HAP-1 (cell line): ENCODE measurements at regions not wholly inside any gene's neighbourhood (a gene's known extent, or its start where the extent isn't known, plus 50 kb on each side); places are given as distances from the start of the nearest gene placed in this dataset.

Experiments used
- DNase-seq, 2 experiments: peaks; one replicate each; pipeline ENCODE4 v3.0.0-alpha.2; 2016 to 2020; ENCODE audit warnings: low spot score in 2 of 2
- H3K27me3 ChIP-seq: fragments of 250-450 bp; sonication (Bioruptor Pico); 2 replicates; pipeline ENCODE4 v1.5.1; 2020; ENCODE audit warnings: low read depth, mild to moderate bottlenecking, moderate library complexity
- H3K36me3 ChIP-seq: fragments of 250-450 bp; sonication (Bioruptor Pico); replicated peaks from 2 replicates; pipeline ENCODE4 v1.5.1; 2020; ENCODE audit warnings: mild to moderate bottlenecking
- H3K4me1 ChIP-seq: fragments of 250-450 bp; sonication (Bioruptor Pico); 2 replicates; pipeline ENCODE4 v1.5.1; 2020; ENCODE audit warnings: mild to moderate bottlenecking
- H3K4me3 ChIP-seq: fragments of 250-450 bp; sonication (Bioruptor Pico); 2 replicates; pipeline ENCODE4 v1.5.1; 2020; ENCODE audit warnings: mild to moderate bottlenecking, moderate library complexity
- H3K9me3 ChIP-seq: fragments of 250-450 bp; sonication (Bioruptor Pico); 2 replicates; pipeline ENCODE4 v1.5.1; 2020; ENCODE audit warnings: mild to moderate bottlenecking, moderate library complexity
- in situ Hi-C: fragments of 300-500 bp; cut with MboI; formaldehyde crosslinking; loops from 3 replicates; pipeline ENCODE4 v1.14.3; 2020; ENCODE audit warnings: low sequenced_read_pairs, inconsistent platforms, mixed read lengths

GRCh38 chr2:60267122-60267521, 286.3 kb downstream of the BCL11A start:
- H3K27me3 ChIP-seq = no peaks in the 10 kb centered on the region
- DNase-seq = no peak
- H3K36me3 ChIP-seq = no peaks in the 10 kb centered on the region
- no peak overlapping the region for H3K4me3 ChIP-seq
- no peaks in the 10 kb centered on the region for H3K4me1 ChIP-seq
- no peaks in the 10 kb centered on the region for H3K9me3 ChIP-seq
- in situ Hi-C loops = no loop called here

DNA sequence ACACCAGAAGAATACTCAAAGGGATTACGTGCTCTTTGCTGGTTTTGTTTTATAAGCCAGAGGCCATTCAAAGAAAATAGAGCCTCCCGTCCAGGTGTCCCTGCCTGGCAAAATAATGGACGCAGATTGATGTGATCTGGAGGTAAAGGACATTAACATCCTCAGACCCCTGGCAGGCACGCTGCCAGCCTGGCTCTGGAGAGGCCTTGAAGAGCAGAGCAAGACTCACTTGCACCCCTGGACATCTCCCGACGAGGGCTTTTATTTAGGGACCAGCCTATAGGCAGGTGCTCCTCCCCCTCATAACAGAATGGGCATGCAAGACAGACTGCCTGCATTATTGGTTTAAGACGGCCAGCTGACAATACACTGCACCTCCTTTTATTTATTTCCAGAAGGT, 291.3 kb downstream of the BCL11A start:
- no peaks in the 10 kb centered on the region for H3K4me1 ChIP-seq
- no peak for DNase-seq
- no peaks in the 10 kb centered on the region for H3K27me3 ChIP-seq
- no peak overlapping the region for H3K4me3 ChIP-seq
- no peaks in the 10 kb centered on the region for H3K9me3 ChIP-seq
- H3K36me3 ChIP-seq = no peaks in the 10 kb centered on the region
- in situ Hi-C loops = no loop called here

DNA sequence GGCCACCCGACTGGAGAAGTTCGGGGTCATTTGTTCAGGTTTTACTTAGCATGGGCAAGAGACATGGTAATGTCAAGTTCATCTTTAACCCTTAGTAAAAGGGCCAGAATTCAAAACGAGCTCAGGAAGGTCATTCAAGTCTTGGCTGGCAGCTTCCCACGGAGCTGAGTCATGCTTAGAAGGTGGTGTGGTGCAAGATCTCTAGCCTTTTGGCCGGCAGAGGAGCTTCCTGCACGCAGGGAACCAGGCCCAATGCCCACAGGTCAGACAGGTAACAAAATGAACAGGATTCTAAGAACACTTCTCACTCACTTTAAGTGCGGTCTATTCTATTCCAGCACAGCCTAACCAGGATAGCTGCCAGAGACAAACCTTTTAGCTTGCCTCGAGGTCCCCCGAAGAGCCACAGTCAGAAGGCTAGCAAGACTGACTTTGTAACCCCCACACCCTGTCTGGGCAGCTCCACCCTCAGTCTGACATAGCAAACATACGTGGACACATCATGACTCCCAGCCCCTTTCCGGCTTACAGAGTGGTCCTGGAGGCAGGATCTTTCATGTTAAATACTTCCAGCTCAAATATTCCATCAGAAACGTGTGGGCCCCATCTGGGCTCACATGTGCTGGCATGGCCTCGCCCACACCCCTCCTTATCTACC, 292.7 kb downstream of the BCL11A start:
- H3K36me3 ChIP-seq = no peaks in the 10 kb centered on the region
- in situ Hi-C loops = no loop called here
- no peak for DNase-seq
- no peaks in the 10 kb centered on the region for H3K27me3 ChIP-seq
- H3K4me1 ChIP-seq = no peaks in the 10 kb centered on the region
- no peak overlapping the region for H3K4me3 ChIP-seq
- no peaks in the 10 kb centered on the region for H3K9me3 ChIP-seq

GRCh38 chr2:60259781-60260180, 293.7 kb downstream of the BCL11A start:
- no peak overlapping the region for H3K4me3 ChIP-seq
- in situ Hi-C loops = no loop called here
- DNase-seq = no peak
- no peaks in the 10 kb centered on the region for H3K9me3 ChIP-seq
- H3K36me3 ChIP-seq = no peaks in the 10 kb centered on the region
- H3K4me1 ChIP-seq = no peaks in the 10 kb centered on the region
- no peaks in the 10 kb centered on the region for H3K27me3 ChIP-seq

- Histone ChIP-seq H3K4me3 (no peak overlapping the region), H3K4me1 (no peaks in the 10 kb centered on the region), H3K36me3 (no peaks in the 10 kb centered on the region), H3K27me3 (no peaks in the 10 kb centered on the region), H3K9me3 (no peaks in the 10 kb centered on the region)
- no peak for DNase-seq
- in situ Hi-C loops = no loop called here
These were observed 300.8 kb downstream of the BCL11A start for GRCh38 chr2:60252581-60253150.

GRCh38 chr2:60251247-60251646, 302.2 kb downstream of the BCL11A start:
- Histone ChIP-seq H3K4me1 (no peaks in the 10 kb centered on the region), H3K36me3 (no peaks in the 10 kb centered on the region), H3K9me3 (no peaks in the 10 kb centered on the region), H3K4me3 (no peak overlapping the region), H3K27me3 (no peaks in the 10 kb centered on the region)
- in situ Hi-C loops = no loop called here
- DNase-seq = no peak

GRCh38 chr2:60249879-60250278, 303.6 kb downstream of the BCL11A start:
- no peak for DNase-seq
- in situ Hi-C loops = no loop called here
- Histone ChIP-seq H3K36me3 (no peaks in the 10 kb centered on the region), H3K4me3 (no peak overlapping the region), H3K4me1 (no peaks in the 10 kb centered on the region), H3K9me3 (no peaks in the 10 kb centered on the region), H3K27me3 (no peaks in the 10 kb centered on the region)

DNA sequence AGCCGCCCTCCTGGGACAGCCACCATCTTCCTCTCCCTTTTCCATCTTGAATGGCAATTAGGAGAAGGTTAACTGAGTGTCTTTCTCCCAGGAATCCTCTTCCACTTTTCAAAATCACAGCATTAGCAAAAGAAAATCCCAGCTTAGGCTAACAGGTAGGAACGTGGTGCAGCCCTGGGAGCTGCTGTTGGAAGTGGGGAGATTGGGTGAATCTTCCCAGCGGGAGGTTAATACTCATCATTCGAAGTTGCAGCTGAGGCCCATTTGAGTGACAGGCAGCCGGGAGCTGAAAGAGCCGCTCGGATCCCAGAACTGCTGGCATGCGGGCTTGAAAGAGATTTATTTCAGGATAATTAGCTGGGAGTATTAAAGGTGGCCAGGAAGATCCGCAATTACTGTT, 306.0 kb downstream of the BCL11A start:
- no peaks in the 10 kb centered on the region for H3K9me3 ChIP-seq
- no peaks in the 10 kb centered on the region for H3K4me1 ChIP-seq
- no peaks in the 10 kb centered on the region for H3K27me3 ChIP-seq
- no peaks in the 10 kb centered on the region for H3K36me3 ChIP-seq
- no peak for DNase-seq
- in situ Hi-C loops = no loop called here
- H3K4me3 ChIP-seq = no peak overlapping the region

GRCh38 chr2:60246583-60246982, 306.9 kb downstream of the BCL11A start:
- Histone ChIP-seq H3K9me3 (no peaks in the 10 kb centered on the region), H3K27me3 (no peaks in the 10 kb centered on the region), H3K36me3 (no peaks in the 10 kb centered on the region), H3K4me3 (no peak overlapping the region), H3K4me1 (no peaks in the 10 kb centered on the region)
- in situ Hi-C loops = no loop called here
- DNase-seq = no peak

DNA sequence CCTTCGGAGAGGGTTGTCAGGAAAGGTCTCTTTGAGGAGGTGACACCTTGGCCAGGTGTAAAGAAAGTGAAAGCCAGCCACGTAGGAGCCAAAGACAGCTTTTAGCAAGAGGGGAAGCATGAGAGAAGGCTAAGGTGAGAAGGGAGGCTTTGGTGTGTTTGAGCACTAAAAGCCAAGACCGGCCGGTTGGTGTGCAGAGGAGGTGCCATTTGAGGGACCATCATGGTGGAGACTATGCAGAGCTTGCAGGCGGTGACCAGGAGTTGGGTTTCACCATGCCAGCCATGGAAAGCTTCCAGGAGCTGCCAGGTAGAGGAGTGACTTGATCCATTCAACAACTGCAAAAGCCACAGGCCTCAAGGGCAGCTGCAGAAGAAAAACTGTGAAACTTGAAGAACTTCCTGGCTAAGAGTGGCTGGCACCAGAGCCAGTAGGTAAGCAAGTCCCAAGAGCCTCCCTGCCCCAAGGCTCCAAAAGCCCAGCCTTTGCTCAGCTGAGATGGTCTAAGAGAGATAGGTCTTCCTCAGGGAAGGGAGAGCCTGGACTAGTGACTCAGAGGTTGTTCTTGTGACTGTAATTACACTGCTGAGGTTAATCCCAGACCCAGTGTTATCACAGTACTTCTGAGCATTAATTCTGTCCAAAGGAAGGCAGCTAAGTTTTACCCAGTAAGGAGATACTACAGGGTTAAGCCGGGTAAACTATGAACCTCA, 319.0 kb downstream of the BCL11A start:
- no peak for DNase-seq
- in situ Hi-C loops = no loop called here
- Histone ChIP-seq H3K9me3 (no peaks in the 10 kb centered on the region; the same call in 1 of the 2 replicates), H3K36me3 (no peaks in the 10 kb centered on the region), H3K4me1 (no peaks in the 10 kb centered on the region), H3K4me3 (no peak overlapping the region), H3K27me3 (no peaks in the 10 kb centered on the region)

DNA sequence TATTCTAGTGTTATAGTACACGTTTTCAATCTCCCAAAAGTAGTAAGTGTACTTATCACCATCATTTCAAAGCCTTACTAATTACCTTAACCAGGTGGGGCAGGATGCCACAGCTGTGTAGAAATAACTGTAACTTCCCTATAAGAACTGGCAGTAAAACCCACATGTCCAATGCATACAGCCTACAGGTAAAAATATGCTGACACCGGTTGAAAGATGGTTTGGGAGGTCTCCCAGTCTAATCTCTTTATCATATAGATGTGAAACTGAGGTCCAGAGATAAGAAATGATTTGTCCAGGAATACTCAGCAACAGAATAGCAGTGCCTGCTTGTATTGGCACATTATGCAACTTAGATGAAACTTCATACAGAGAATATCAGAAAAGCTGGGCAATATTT, 322.9 kb downstream of the BCL11A start:
- Histone ChIP-seq H3K27me3 (no peaks in the 10 kb centered on the region), H3K4me3 (no peak overlapping the region)
- in situ Hi-C loops = no loop called here

GRCh38 chr2:60230037-60230436, 323.4 kb downstream of the BCL11A start:
- H3K36me3 ChIP-seq = no peaks in the 10 kb centered on the region
- no peak overlapping the region for H3K4me3 ChIP-seq
- DNase-seq = no peak
- H3K4me1 ChIP-seq = no peaks in the 10 kb centered on the region
- no peaks in the 10 kb centered on the region; the same call in 1 of the 2 replicates for H3K9me3 ChIP-seq
- in situ Hi-C loops = no loop called here
- no peaks in the 10 kb centered on the region for H3K27me3 ChIP-seq

More for the DNA sequence above, 322.9 kb downstream of the BCL11A start:
- Histone ChIP-seq H3K4me1 (no peaks in the 10 kb centered on the region), H3K36me3 (no peaks in the 10 kb centered on the region), H3K9me3 (no peaks in the 10 kb centered on the region; the same call in 1 of the 2 replicates)
- no peak for DNase-seq

GRCh38 chr2:60226943-60227342, 326.5 kb downstream of the BCL11A start:
- H3K9me3 ChIP-seq = no peaks in the 10 kb centered on the region; the same call in 1 of the 2 replicates
- H3K27me3 ChIP-seq = no peaks in the 10 kb centered on the region
- in situ Hi-C loops = no loop called here
- H3K4me1 ChIP-seq = no peaks in the 10 kb centered on the region
- no peaks in the 10 kb centered on the region for H3K36me3 ChIP-seq
- no peak overlapping the region for H3K4me3 ChIP-seq
- DNase-seq = no peak

GRCh38 chr2:60226191-60226590, 327.3 kb downstream of the BCL11A start:
- H3K27me3 ChIP-seq = no peaks in the 10 kb centered on the region
- in situ Hi-C loops = no loop called here
- DNase-seq = no peak
- no peak overlapping the region for H3K4me3 ChIP-seq
- H3K36me3 ChIP-seq = no peaks in the 10 kb centered on the region
- H3K9me3 ChIP-seq = no peaks in the 10 kb centered on the region
- no peaks in the 10 kb centered on the region for H3K4me1 ChIP-seq
